Panc1 (cell line): ENCODE measurements at regions not wholly inside any gene's neighbourhood (a gene's known extent, or its start where the extent isn't known, plus 50 kb on each side); places are given as distances from the start of the nearest gene placed in this dataset.

ENCODE experiments used
- ATAC-seq: fragments of 200-7000 bp; cut with Tn5 transposase; 2 replicates; pipeline ENCODE4 v1.9.1; 2020; ENCODE audit warnings: mild to moderate bottlenecking, moderate library complexity
- BruUV-seq: library from RNA; stranded (reverse); fragments of 400-500 nt; replicated peaks from 2 replicates; lab custom pipeline; 2021; lab: Mats Ljungman, UMichigan
- CTCF ChIA-PET: fragments of 300-600 bp; sonication (Branson Sonifier 250); formaldehyde crosslinking; loops from one replicate; lab custom pipeline; 2022; ENCODE audit warnings: antibody characterized with exemption; lab: Charles Lee
- POLR2A ChIA-PET: fragments of 300-600 bp; sonication (Branson Sonifier 250); formaldehyde crosslinking; loops from one replicate; lab custom pipeline; 2022; ENCODE audit warnings: antibody characterized with exemption; lab: Charles Lee
- DNase-seq: peaks from one replicate; pipeline ENCODE4 v3.0.0-alpha.2; 2010; ENCODE audit warnings: low read depth, low spot score
- H3K27ac ChIP-seq: 2 replicates; pipeline ENCODE4 v1.5.1; 2011; ENCODE audit warnings: mild to moderate bottlenecking, low read length, inconsistent platforms
- H3K27me3 ChIP-seq: fragments of 200-500 bp; sonication (Bioruptor generic); 2 replicates; pipeline ENCODE4 v1.6.0; 2014; ENCODE audit warnings: low read length, inconsistent platforms; ENCODE audit not compliant: control insufficient read depth, insufficient read depth
- H3K36me3 ChIP-seq: fragments of 200-500 bp; sonication (Bioruptor generic); 2 replicates; pipeline ENCODE4 v1.5.1; 2014; ENCODE audit warnings: inconsistent platforms, mild to moderate bottlenecking, low read length, moderate library complexity; ENCODE audit not compliant: control insufficient read depth, insufficient read depth
- H3K4me1 ChIP-seq: 2 replicates; pipeline ENCODE4 v1.5.1; 2011; ENCODE audit warnings: inconsistent platforms, mild to moderate bottlenecking, low read length, moderate library complexity; ENCODE audit not compliant: control insufficient read depth, insufficient read depth
- H3K4me3 ChIP-seq, 2 experiments: 2 replicates each; pipeline ENCODE4 v1.5.1; 2011 to 2012; ENCODE audit warnings: low read depth in 2 of 2, low read length in 2 of 2, mild to moderate bottlenecking in 2 of 2, inconsistent platforms in 1 of 2, moderate library complexity in 1 of 2
- H3K9me3 ChIP-seq: fragments of 200-500 bp; sonication (Bioruptor generic); 2 replicates; pipeline ENCODE4 v1.5.1; 2014; ENCODE audit warnings: low read depth, mild to moderate bottlenecking, inconsistent platforms, low read length, moderate library complexity; ENCODE audit not compliant: control insufficient read depth, insufficient read depth
- CTCF ChIP-seq: fragments of 450-650 bp; IDR thresholded peaks from 2 replicates; pipeline ENCODE4 v1.5.1; 2017; ENCODE audit warnings: mild to moderate bottlenecking
- POLR2AphosphoS5 ChIP-seq: IDR thresholded peaks from 2 replicates; pipeline ENCODE4 v1.6.1; 2012; ENCODE audit warnings: mild to moderate bottlenecking, low read depth, low read length, moderate library complexity
- SIN3A ChIP-seq: IDR thresholded peaks from 2 replicates; pipeline ENCODE4 v1.6.1; 2012; ENCODE audit warnings: low read depth, mild to moderate bottlenecking, low read length, moderate library complexity, borderline replicate concordance; ENCODE audit not compliant: insufficient read depth
- TCF7L2 ChIP-seq: IDR thresholded peaks from 2 replicates; pipeline ENCODE4 v1.6.1; 2011; ENCODE audit warnings: mild to moderate bottlenecking, low read depth, low read length, inconsistent platforms
- in situ Hi-C: cut with HindIII; loops from 2 replicates; pipeline ENCODE4 v1.10.0; 2016; ENCODE audit warnings: low sequenced_read_pairs, low pct_unique_long_range_greater_than_20kb
- intact Hi-C: fragments of 100-400 bp; cut with micrococcal nuclease; formaldehyde crosslinking; loops from one replicate; pipeline ENCODE4 v1.10.0; 2022; ENCODE audit not compliant: unreplicated experiment
- TF ChIP-seq, protein P1 (sequence below), 2 experiments: IDR thresholded peaks; 2 replicates each; pipeline ENCODE4 v1.6.1; 2011 to 2012; ENCODE audit warnings: low read depth in 2 of 2, control low read depth in 1 of 2, low read length in 1 of 2, mild to moderate bottlenecking in 1 of 2, moderate library complexity in 1 of 2; ENCODE audit not compliant: insufficient read depth in 1 of 2

DNA sequence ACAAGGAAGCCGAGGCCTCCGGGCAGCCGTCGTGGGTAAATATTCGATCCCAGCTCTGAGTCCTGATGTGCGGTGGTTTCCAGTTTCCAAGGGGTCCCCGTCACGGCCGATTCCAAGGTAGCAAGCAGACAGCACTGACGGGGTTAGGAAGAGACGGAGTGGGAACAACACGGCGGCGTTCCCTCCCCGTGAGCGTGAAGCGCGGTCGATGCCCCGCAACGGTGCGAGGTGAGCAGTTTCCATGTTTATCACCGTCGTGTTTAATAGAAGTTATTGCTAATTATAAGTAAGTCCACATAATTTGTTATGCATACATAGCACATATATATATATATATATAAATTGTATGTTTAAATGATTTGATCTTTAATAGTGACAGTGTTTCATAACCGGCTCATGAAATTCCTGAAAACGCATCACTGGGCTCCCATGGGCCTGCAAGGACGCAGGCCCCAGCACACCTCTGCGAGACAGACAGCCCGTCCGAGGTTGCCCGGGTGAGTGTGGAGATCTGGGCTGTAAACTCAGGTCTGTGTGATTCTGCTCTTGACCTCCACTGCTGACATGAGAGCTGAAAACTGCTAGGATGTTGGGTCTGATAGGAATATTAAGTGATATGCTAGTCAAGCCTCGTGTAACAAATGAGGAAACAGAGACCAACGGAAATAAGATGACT lies 243.5 kb upstream of the SALL3 start:
- no peak for ATAC-seq
- in situ Hi-C loops, result no loop called here
- Histone ChIP-seq H3K9me3 (no peaks in the 10 kb centered on the region), H3K4me1 (no peaks in the 10 kb centered on the region), H3K27ac (no peak overlapping the region), H3K4me3 (no peak overlapping the region), H3K36me3 (no peaks in the 10 kb centered on the region), H3K27me3 (peaks cover 7% of the 10 kb centered on the region; the same call in 1 of the 2 replicates)
- TF ChIP-seq POLR2AphosphoS5 (no peak), SIN3A (no peak), CTCF (no peak), TCF7L2 (no peak)
- TF ChIP-seq, protein P1, sequence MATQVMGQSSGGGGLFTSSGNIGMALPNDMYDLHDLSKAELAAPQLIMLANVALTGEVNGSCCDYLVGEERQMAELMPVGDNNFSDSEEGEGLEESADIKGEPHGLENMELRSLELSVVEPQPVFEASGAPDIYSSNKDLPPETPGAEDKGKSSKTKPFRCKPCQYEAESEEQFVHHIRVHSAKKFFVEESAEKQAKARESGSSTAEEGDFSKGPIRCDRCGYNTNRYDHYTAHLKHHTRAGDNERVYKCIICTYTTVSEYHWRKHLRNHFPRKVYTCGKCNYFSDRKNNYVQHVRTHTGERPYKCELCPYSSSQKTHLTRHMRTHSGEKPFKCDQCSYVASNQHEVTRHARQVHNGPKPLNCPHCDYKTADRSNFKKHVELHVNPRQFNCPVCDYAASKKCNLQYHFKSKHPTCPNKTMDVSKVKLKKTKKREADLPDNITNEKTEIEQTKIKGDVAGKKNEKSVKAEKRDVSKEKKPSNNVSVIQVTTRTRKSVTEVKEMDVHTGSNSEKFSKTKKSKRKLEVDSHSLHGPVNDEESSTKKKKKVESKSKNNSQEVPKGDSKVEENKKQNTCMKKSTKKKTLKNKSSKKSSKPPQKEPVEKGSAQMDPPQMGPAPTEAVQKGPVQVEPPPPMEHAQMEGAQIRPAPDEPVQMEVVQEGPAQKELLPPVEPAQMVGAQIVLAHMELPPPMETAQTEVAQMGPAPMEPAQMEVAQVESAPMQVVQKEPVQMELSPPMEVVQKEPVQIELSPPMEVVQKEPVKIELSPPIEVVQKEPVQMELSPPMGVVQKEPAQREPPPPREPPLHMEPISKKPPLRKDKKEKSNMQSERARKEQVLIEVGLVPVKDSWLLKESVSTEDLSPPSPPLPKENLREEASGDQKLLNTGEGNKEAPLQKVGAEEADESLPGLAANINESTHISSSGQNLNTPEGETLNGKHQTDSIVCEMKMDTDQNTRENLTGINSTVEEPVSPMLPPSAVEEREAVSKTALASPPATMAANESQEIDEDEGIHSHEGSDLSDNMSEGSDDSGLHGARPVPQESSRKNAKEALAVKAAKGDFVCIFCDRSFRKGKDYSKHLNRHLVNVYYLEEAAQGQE (IDR thresholded peaks at IDR 0.05; ENCODE audit: insufficient read depth in 1 of 2, low read depth in 2 of 2, low read length in 1 of 2), result no peak
- no TSS peak for BruUV-seq
- POLR2A ChIA-PET, result no interaction called here
- CTCF ChIA-PET, result no interaction called here
- intact Hi-C loops, result no loop called here
- DNase-seq, result no peak

- BruUV-seq, result no TSS peak
- in situ Hi-C loops, result no loop called here
- no peak for ATAC-seq
- TF ChIP-seq POLR2AphosphoS5 (no peak), CTCF (no peak), SIN3A (no peak), TCF7L2 (no peak)
- TF ChIP-seq, protein P1 (IDR thresholded peaks at IDR 0.05; ENCODE audit: insufficient read depth in 1 of 2, low read depth in 2 of 2, low read length in 1 of 2), result no peak
- H3K4me3 ChIP-seq, result no peak overlapping the region
- H3K4me1 ChIP-seq, result no peaks in the 10 kb centered on the region
- H3K27me3 ChIP-seq, result peaks cover 13% of the 10 kb centered on the region; the same call in 1 of the 2 replicates
- no peak for DNase-seq
- ChIA-PET POLR2A (no interaction called here), CTCF (interaction anchor here (0.5 kb wide), 1 partner anchor 99 kb away, joined by 4 read pairs; no protein-coding TSS in a partner anchor)
- H3K36me3 ChIP-seq, result no peaks in the 10 kb centered on the region
- no peaks in the 10 kb centered on the region for H3K9me3 ChIP-seq
- intact Hi-C loops, result no loop called here
- H3K27ac ChIP-seq, result no peak overlapping the region
Observed at GRCh38 chr18:78737006-78737915, 242.4 kb upstream of the SALL3 start.
